ENCODE measurements at regions not wholly inside any gene's neighbourhood (a gene's known extent, or its start where the extent isn't known, plus 50 kb on each side); places are given as distances from the start of the nearest gene placed in this dataset.

- DNase-seq: no peak
Observed at GRCh38 chr6:14910692-14911547, 334.9 kb upstream of the JARID2 start.

GRCh38 chr6:14912226-14912625 lies 333.6 kb upstream of the JARID2 start:
- no peak for DNase-seq

- DNase-seq: no peak
Observed at GRCh38 chr6:14912706-14913105, 333.2 kb upstream of the JARID2 start.

- DNase-seq: no peak
Observed at GRCh38 chr6:14913931-14914330, 331.9 kb upstream of the JARID2 start.

- no peak for DNase-seq
Observed at GRCh38 chr6:14915888-14916832, 329.7 kb upstream of the JARID2 start.

- DNase-seq: no peak
Observed at GRCh38 chr6:14917109-14917910, 328.6 kb upstream of the JARID2 start.

GRCh38 chr6:14918200-14918907 lies 327.5 kb upstream of the JARID2 start:
- no peak for DNase-seq

- DNase-seq: no peak
Observed at GRCh38 chr6:14919038-14919670, 326.7 kb upstream of the JARID2 start.

- no peak for DNase-seq
Observed at GRCh38 chr6:14920276-14920675, 325.6 kb upstream of the JARID2 start.

GRCh38 chr6:14921170-14921569 lies 324.7 kb upstream of the JARID2 start:
- DNase-seq: no peak

GRCh38 chr6:14921878-14922671 lies 323.8 kb upstream of the JARID2 start:
- no peak for DNase-seq

- no peak for DNase-seq
Observed at GRCh38 chr6:14922706-14923460, 323.0 kb upstream of the JARID2 start.

- DNase-seq: no peak
Observed at GRCh38 chr6:14924126-14925024, 321.5 kb upstream of the JARID2 start.

- DNase-seq: no peak
Observed at GRCh38 chr6:14925025-14925698, 320.7 kb upstream of the JARID2 start.

GRCh38 chr6:14925699-14926026 lies 320.2 kb upstream of the JARID2 start:
- DNase-seq: no peak

- DNase-seq: no peak
Observed at GRCh38 chr6:14927398-14927797, 318.5 kb upstream of the JARID2 start.

- DNase-seq: no peak
Observed at GRCh38 chr6:14929291-14929690, 316.6 kb upstream of the JARID2 start.

- no peak for DNase-seq
Observed at GRCh38 chr6:14930366-14930989, 315.4 kb upstream of the JARID2 start.
